ENCODE measurements at regions not wholly inside any gene's neighbourhood (a gene's known extent, or its start where the extent isn't known, plus 50 kb on each side); places are given as distances from the start of the nearest gene placed in this dataset.

DNA sequence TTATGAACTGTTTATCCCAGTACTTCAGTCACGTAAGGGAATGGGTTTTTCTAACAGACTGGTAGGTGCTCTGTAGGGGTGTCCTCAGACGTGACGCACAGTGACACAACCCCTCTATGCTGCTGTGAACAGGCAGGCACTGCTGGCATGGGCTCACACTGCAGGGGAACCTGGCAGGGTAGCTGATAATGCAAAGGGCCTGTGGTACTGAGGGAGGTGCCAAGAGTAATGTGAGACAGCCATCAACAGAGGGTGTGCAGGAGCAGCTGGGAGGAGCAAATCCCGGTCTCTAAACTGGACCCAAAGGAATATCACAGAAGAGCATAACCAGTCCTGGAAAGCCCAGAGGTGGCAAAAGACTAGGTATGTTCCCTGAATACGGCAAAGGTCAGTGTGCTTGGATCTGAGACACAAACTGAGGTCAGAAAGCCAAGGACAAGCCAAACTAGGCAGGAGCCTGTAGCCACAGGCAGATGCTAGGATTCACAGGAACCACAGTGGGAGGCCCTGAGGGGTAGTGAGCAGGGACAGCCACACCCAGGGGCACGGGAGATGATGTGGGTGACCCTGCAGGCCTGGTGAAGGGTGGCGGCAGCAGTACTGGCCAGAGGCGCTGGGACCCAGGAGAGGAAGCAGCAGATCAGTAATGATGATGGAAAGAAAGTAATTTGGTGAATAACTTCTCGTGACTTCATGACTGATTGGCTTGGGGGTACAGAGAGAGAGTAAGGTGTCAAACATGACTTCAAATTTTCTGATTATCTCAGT lies 248.1 kb upstream of the CHRNA7 start:
- no peak for DNase-seq

- DNase-seq: no peak
These were observed 247.4 kb upstream of the CHRNA7 start for GRCh38 chr15:31782951-31783350.

DNA sequence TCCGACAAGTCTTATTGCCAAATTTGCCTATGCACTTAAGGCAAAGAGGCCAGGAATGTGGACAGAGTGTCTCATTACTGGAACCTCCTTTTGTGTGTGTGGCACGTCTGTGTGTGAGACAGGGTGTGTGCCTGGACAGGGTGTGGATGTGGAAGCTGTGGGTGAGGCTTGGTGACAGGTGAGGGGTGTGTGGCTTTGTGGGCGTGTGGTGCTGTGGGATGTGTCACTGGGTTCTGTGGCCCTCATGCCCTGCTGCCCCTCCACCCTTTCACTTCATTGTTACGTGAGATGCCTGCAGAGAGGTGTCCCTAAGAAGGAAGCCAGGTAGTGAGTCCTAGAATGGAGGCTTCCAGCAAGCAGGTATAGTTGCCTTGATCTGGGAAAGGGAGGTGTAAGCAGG lies 244.0 kb upstream of the CHRNA7 start:
- DNase-seq: no peak

GRCh38 chr15:31788104-31788503 lies 242.2 kb upstream of the CHRNA7 start:
- DNase-seq: no peak

GRCh38 chr15:31792611-31793199 lies 237.6 kb upstream of the CHRNA7 start:
- DNase-seq: no peak

DNA sequence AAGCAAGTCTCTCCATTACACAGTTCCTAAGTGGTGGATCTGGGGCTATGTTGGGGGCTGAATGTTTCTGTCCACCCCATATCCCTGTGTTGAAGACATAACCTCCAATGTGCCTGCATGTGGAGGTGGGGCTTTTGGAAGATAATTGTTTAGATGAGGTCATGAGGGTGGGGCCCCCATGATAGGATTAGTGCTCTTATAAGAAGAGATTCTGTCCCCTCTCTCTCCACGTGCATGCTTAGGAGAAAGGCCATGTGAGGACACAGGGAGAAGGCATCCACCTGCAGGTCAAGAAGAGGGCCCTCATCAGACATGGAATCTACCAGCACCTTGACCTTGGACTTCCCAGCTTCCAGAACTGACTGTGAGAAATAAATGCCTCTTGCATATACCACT lies 231.0 kb upstream of the CHRNA7 start:
- no peak for DNase-seq

- peak; percentile 3 for DNase-seq
These were observed 230.5 kb upstream of the CHRNA7 start for GRCh38 chr15:31799715-31800321.

GRCh38 chr15:31801152-31801551 lies 229.2 kb upstream of the CHRNA7 start:
- DNase-seq: no peak

DNA sequence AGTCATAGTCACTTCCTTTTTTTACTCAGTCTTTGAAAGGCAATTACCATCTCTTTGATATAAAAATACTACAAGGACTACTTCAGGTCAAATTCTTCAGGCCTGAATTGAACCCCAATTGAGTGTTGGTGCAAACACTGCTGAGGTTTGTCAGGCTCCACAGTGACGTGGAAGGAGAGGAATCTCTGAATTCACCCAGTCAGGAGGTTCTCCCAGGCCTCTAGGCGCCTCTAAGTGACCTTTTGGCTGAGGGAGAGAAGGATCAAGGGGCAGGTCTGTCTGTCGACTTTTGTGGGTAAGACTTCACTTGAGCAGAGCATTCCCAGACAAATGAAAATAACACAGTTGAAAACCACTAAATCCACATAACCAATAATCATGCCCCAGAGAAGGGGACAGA lies 227.6 kb upstream of the CHRNA7 start:
- no peak for DNase-seq

- DNase-seq: peak; percentile 40
These were observed 226.9 kb upstream of the CHRNA7 start for GRCh38 chr15:31803388-31803884.

DNA sequence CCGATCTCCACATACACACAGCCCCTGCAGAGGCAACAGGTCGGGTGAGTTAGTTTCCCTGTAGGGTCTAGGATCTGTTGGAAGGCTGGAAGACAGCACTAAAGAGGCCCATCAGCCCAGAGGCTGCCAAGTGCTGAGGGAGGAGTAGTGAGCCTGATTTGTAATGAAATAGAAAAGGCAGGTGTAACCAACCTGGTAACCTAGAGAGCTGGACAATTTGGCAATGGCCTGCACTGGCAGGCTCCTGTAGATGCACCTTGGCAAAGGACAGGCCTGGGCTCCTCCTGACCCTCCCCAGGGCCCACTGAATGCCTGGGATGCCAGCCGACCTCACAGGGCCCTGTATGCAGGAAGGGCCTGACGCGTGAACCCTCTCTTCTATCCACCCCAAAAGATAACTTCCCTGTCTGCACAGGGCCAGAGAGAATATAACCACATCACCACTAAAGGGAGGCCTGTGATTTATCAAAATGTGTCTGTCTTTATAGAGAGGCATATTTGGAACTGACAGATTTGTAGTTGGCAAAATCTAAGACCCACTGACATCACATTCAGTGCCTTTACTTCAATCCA lies 225.1 kb upstream of the CHRNA7 start:
- no peak for DNase-seq

DNA sequence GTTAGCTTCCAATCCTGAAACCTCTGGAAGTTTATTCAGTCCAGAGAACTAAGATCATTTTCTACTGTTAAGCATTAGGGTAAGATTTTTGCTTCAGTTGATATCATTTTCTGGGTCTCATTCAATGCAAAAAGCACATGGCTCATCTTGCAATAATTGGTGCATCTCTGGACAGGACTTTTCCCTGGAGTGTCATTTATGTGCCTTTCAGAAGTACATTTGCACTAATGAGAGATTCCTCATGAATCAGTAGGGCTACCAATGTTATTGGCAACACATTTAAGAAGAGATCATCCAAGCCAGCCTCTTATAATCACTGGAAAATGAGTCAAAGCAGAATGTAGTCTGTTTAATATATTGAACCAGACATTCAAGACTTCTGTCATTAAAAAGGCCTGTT lies 224.2 kb upstream of the CHRNA7 start:
- DNase-seq: no peak

- no peak for DNase-seq
These were observed 218.7 kb upstream of the CHRNA7 start for GRCh38 chr15:31811641-31812040.

DNA sequence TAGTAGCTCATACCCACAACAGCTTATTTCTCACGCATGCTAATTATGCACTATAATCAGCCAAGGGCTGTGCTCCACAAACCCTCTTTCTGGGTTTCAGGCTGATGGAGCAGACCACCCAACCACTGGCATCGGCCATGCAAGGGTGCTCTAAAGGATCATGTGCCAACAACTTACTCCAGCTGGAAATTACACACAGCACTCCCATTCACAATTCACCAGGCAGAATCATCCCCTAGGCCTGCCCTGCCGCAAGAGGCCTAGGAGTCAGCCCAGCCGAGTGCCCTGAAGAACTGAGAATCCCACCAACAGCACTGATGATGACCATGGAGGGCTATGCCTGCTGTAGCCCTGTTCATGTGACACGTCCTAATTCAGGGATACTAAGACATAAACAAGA lies 216.2 kb upstream of the CHRNA7 start:
- DNase-seq: no peak

DNA sequence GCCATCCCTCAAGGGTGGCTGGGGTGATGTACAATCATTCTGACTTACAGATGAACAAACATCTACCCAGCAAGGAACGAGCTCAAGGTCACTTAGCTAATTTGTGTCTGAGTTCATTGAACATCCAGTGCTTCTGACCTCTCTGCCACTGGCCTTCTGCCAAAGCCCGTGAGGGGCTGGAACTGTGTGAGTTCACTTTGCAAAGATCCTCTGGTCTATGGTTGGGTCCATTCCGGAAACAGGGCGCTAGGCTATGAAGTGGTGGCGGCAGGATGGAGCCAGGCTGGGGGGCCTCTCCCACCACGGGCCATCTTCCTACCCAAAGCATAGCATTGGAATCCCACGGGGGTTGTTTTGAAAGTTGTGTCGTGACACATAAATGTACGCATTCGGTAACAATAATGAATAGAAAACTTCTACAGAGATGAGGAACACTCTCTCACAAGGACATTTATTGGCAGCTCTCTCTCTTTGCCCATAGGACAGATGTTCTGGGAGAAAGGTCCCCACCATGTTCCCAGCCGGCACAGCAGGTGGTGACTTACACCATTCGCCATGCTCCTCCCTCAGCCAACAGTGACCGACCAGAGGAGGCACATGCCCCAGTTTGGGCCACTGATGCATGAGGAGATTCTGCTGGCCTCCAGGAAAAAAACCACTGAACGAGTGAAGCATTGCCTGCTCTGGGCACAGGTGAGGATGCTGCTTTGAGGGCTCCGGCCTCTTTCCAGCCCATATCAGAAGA lies 214.7 kb upstream of the CHRNA7 start:
- no peak for DNase-seq

GRCh38 chr15:31822463-31822862 lies 207.9 kb upstream of the CHRNA7 start:
- no peak for DNase-seq

- no peak for DNase-seq
These were observed 206.3 kb upstream of the CHRNA7 start for GRCh38 chr15:31824024-31824423.

DNA sequence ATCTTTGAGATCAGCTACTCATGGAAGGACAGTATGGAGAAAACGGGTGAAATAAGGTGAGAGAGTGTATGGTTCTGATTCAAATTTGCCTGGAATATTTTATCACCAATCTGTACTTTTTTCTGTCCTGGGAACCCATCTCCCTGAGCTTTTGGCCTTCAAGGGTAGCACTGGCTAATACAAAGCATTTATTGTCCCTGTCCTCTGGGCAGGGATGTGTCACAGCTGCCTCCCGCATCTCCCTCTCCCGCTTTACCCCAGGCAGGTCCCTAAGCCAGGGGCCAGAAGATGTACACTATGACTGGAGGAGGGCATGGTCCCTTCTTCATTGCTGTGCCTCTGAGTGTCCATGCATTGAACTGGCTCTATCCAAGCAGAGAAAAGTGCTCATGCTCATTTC lies 201.7 kb upstream of the CHRNA7 start:
- DNase-seq: no peak

GRCh38 chr15:31830591-31830990 lies 199.7 kb upstream of the CHRNA7 start:
- DNase-seq: no peak

- DNase-seq: no peak
These were observed 198.7 kb upstream of the CHRNA7 start for GRCh38 chr15:31831596-31831995.

- no peak for DNase-seq
These were observed 195.7 kb upstream of the CHRNA7 start for GRCh38 chr15:31834654-31835053.

- no peak for DNase-seq
These were observed 190.9 kb upstream of the CHRNA7 start for GRCh38 chr15:31839388-31839787.

- no peak for DNase-seq
These were observed 189.4 kb upstream of the CHRNA7 start for GRCh38 chr15:31840849-31841476.
